GM23338 (cell line): ENCODE measurements at regions not wholly inside any gene's neighbourhood (a gene's known extent, or its start where the extent isn't known, plus 50 kb on each side); places are given as distances from the start of the nearest gene placed in this dataset.

Source experiments
- CREB1 ChIP-seq: fragments of 250-450 bp; sonication (Bioruptor Pico); IDR thresholded peaks from 2 replicates; pipeline ENCODE4 v1.5.0; 2020; ENCODE audit warnings: low read depth, mild to moderate bottlenecking, moderate library complexity
- CTCF ChIP-seq, 2 experiments: fragments of 200-600 bp in 1 of 2; sonication (generic) in 1 of 2; conservative IDR thresholded peaks; 2 replicates each; pipeline versions ENCODE4 v1.5.1 to v1.6.1; 2016 to 2017; ENCODE audit warnings: antibody characterized with exemption in 2 of 2, low read depth in 2 of 2, mild to moderate bottlenecking in 2 of 2, moderate library complexity in 1 of 2
- ETS1 ChIP-seq: IDR thresholded peaks from 2 replicates; pipeline ENCODE4 v1.6.1; 2016; ENCODE audit warnings: antibody characterized with exemption
- EZH2 ChIP-seq: fragments of 200-600 bp; sonication (generic); IDR thresholded peaks from one replicate; pipeline ENCODE4 v1.8.0; 2017; ENCODE audit warnings: antibody characterized with exemption, mild to moderate bottlenecking, low read depth; ENCODE audit not compliant: unreplicated experiment
- EZH2phosphoT487 ChIP-seq: fragments of 200-600 bp; sonication (generic); IDR thresholded peaks from one replicate; pipeline ENCODE4 v1.8.1; 2018; ENCODE audit warnings: antibody characterized with exemption; ENCODE audit not compliant: unreplicated experiment
- JUNB ChIP-seq: IDR thresholded peaks from one replicate; pipeline ENCODE4 v1.6.1; 2016; ENCODE audit warnings: antibody characterized with exemption; ENCODE audit not compliant: unreplicated experiment
- NANOG ChIP-seq: IDR thresholded peaks from 2 replicates; pipeline ENCODE4 v1.6.1; 2016; ENCODE audit warnings: antibody characterized with exemption, borderline replicate concordance
- POLR2AphosphoS5 ChIP-seq: IDR thresholded peaks from 2 replicates; pipeline ENCODE4 v1.6.1; 2016; ENCODE audit warnings: antibody characterized with exemption, low read depth
- REST ChIP-seq: IDR thresholded peaks from one replicate; pipeline ENCODE4 v1.6.1; 2018; ENCODE audit warnings: antibody characterized with exemption; ENCODE audit not compliant: unreplicated experiment
- STAT1 ChIP-seq: IDR thresholded peaks from one replicate; pipeline ENCODE4 v1.6.1; 2016; ENCODE audit warnings: antibody characterized with exemption; ENCODE audit not compliant: unreplicated experiment
- ZNF114 ChIP-seq: fragments of 250-450 bp; sonication (Bioruptor Pico); IDR thresholded peaks from 2 replicates; pipeline ENCODE4 v1.5.0; 2020; ENCODE audit warnings: mild to moderate bottlenecking, moderate library complexity
- ZNF331 ChIP-seq: fragments of 250-450 bp; sonication (Bioruptor Pico); IDR thresholded peaks from 2 replicates; pipeline ENCODE4 v1.5.0; 2020; ENCODE audit warnings: low read depth, mild to moderate bottlenecking, moderate library complexity
- ZNF462 ChIP-seq: fragments of 250-450 bp; sonication (Bioruptor Pico); IDR thresholded peaks from 2 replicates; pipeline ENCODE4 v1.5.0; 2020; ENCODE audit warnings: mild to moderate bottlenecking, moderate library complexity

- TF ChIP-seq EZH2 (no peak), CTCF (conservative IDR thresholded peaks at IDR 0.05; ENCODE audit: low read depth in 2 of 2) (no peak), REST (no peak), EZH2phosphoT487 (no peak), JUNB (no peak), CREB1 (CRISPR knock-in tag) (no peak), POLR2AphosphoS5 (no peak), ZNF114 (no peak), ZNF331 (CRISPR knock-in tag) (no peak), ETS1 (no peak), NANOG (no peak), STAT1 (no peak), ZNF462 (CRISPR knock-in tag) (no peak)
These were observed 377.5 kb downstream of the ADGRD1 start for GRCh38 chr12:131331148-131331750.
